ENCODE measurements at regions not wholly inside any gene's neighbourhood (a gene's known extent, or its start where the extent isn't known, plus 50 kb on each side); places are given as distances from the start of the nearest gene placed in this dataset.
"Not testable (repeated sequence)": the region's sequence is repeated elsewhere in the genome, so short reads cannot be mapped to it uniquely, and the experiment has no call there.

DNA sequence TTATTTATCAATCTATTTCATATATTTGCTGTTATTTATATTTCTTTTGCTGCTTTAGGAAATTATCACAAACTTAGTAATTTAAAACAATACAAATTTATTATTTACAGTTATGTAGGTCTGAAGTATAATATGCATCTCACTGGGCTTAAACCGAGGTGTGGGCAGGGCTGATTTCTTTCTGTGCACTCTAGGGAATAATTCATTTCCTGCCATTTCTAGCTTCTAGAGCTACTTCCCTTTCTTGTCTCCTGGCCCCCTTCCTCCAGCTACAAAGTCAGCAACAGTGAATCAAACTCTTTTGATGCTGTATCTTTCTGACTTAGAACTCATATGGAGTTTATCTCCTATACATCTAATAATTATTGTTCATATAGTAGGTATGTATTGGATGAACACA is 303.5 kb upstream of the ARSJ start:
- no peak for DNase-seq (ENCODE audit: extremely low read depth in 1 of 2, low read depth in 1 of 2)

DNA sequence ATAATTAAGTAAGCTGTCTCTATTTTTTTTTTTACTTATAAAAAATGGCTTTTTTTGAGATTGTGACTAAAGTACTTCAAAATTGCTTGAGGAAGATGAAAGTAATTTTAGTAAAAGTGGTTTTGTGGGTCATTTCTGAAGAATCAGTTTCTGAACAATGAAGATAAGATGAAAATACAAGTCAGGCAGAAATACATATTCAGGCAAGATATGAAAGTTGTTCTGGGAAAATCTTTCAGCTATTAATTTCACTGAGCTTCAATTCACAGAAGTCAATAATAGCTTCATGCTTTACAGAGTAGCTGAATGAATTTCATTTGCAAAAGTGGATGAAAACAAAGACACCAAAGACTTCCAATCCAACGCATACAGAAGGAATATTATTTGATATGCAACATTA is 305.2 kb upstream of the ARSJ start:
- no peak for DNase-seq (ENCODE audit: extremely low read depth in 1 of 2, low read depth in 1 of 2)

DNA sequence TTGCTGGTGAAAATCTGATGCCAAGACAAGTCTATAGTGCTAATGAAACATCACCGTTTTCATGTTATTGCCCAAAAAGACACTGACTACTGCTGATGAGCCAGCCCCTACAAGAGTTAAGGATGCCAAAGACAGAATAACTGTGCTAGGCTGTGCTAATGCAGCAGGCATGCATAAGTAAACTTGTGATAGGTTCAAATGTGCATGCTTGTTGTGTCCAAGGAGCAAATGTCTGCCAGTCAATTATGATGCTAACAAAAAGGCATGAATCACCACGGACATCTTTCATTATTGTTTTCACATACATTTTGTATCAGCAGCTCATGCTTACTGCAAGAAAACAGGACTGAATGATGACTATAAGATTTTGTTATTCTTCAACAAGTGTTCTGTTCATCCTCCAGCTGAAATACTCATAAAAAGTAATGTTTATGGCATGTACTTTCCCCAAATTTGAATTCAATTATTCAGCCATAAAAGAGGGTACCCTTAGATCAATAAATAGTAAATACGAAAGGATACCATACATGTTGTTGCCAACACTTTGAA is 306.9 kb upstream of the ARSJ start:
- no peak for DNase-seq (ENCODE audit: extremely low read depth in 1 of 2, low read depth in 1 of 2)

GRCh38 chr4:114287079-114287696 is 307.7 kb upstream of the ARSJ start:
- DNase-seq (ENCODE audit: extremely low read depth in 1 of 2, low read depth in 1 of 2) = no peak

DNA sequence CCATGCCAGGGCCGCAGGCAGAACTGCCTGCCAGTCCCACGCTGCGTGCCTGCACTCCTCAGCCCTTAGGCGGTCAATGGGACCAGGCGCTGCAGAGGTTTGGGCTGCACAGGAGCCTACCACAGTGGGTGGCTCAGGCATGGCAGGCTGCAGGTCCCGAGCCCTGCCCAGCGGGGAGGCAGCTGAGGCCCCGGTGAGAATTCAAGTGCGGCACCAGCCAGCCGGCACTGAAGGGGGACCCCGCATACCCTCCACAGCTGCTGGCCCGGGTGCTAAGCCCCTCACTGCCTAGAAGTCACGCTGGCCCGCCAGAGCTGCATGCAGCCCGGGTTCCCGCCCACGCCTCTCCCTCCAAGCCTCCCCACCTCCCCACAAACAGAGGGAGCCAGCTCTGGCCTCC is 302.5 kb upstream of the UGT8 start:
- no peak for DNase-seq (ENCODE audit: extremely low read depth in 1 of 2, low read depth in 1 of 2)

- no peak for DNase-seq (ENCODE audit: extremely low read depth in 1 of 2, low read depth in 1 of 2)
Measured at GRCh38 chr4:114302472-114302871, 296.1 kb upstream of the UGT8 start.

DNA sequence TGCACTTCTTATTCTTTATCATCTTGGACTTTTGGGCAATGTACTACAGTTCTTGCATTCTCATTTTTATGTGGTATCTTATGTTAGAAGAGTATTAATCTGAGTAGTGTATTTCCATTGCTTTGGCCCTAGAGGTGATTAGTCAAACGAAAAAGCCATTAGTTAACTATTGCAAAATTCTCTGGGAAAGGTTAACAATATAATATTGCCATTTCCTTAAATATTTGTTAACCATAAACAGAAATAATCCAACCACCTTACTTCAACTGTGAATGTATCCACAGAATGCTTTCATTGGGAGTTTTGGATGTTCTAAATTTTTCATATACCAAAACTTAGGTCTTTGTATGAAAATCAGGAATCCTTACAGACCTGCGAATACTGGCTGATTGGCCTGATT is 294.6 kb upstream of the UGT8 start:
- DNase-seq (ENCODE audit: extremely low read depth in 1 of 2, low read depth in 1 of 2) = no peak

DNA sequence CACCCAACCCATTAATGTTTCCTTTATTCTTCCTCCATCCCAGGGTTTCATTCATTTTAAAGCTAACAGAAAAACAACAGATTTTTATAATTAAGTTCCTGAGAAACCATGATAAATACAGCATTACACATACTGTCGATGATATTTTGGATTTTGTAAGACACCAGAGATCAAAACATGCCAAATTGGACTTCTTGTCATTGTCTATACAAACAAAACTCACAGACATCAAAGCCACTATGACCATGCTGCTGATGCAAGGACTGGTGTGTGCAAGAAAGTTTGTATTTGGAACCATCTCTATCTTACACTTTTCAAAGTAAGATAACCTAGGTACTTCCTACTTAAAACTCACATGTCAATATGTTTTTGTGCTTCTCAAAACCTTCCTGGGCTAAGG is 294.0 kb upstream of the UGT8 start:
- DNase-seq (ENCODE audit: extremely low read depth in 1 of 2, low read depth in 1 of 2) = no peak

DNA sequence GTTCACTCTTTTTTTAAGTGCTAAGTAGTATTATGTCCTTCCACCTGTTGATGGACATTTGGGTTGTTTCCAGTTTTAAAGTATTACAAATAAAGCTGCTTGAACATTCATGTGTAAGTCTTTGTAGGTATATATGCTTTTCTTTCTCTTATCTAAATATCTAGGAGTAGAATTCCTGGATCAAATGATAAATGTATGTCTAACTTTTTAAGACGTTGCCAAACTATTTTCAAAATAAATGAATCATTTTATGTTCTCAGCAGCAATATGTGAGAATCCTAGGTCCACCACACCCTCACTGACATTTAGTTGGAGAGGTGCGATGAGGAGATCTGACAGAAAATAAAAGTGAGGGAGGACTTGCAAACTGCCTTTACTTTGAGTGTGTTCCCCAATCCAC is 291.7 kb upstream of the UGT8 start:
- no peak for DNase-seq (ENCODE audit: extremely low read depth in 1 of 2, low read depth in 1 of 2)

DNA sequence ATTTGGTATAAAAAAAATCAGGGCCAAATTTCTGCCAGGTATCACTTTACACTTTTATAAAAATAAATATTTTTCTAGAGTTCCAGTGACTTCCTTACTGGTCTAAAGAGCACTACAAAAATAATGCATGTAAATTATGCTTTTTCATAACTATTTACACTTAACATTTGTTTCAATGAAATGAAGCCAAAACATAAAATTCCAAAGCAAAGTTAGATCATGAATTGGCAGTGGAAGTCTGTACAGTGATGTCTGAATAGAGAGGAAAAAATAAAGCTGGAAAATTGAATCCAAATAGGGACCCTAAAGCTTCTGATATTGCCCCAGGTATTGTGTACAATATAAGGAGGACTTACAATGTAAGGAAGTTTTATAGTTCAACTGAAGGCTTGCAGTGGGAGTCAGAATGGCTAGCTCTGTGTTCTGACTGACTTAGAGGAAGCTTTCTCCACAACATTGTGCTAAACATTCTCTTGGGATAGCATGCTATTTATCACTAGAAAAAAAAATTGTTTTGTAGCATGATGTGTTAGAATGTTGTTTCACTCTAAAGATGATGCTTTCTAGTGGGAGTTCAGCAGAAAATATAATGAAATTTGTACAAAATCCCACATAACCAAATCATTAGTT is 288.2 kb upstream of the UGT8 start:
- no peak for DNase-seq (ENCODE audit: extremely low read depth in 1 of 2, low read depth in 1 of 2)

DNA sequence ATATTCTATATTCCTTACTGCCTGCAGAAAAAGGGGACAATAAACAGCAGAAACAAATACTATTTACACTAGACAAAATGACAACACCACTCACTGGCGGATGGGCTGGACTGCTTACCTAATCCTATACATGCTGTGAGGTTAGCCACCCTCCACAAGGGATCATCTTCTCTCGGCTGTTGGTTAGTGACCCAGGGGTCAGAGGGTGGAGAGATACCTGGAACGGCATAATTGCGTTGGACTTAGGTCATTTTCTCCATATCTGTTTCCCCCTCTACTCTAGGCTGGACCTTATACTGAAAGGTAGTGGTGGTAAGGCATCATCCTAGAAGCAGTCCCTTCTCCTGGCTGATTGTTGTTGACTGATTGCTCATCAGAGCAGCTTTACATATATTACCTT is 286.8 kb upstream of the UGT8 start:
- DNase-seq (ENCODE audit: extremely low read depth in 1 of 2, low read depth in 1 of 2) = no peak

- DNase-seq (ENCODE audit: extremely low read depth in 1 of 2, low read depth in 1 of 2) = no peak
Measured at GRCh38 chr4:114312338-114312737, 286.3 kb upstream of the UGT8 start.

- no peak for DNase-seq (ENCODE audit: extremely low read depth in 1 of 2, low read depth in 1 of 2)
Measured at GRCh38 chr4:114316789-114317188, 281.8 kb upstream of the UGT8 start.

DNA sequence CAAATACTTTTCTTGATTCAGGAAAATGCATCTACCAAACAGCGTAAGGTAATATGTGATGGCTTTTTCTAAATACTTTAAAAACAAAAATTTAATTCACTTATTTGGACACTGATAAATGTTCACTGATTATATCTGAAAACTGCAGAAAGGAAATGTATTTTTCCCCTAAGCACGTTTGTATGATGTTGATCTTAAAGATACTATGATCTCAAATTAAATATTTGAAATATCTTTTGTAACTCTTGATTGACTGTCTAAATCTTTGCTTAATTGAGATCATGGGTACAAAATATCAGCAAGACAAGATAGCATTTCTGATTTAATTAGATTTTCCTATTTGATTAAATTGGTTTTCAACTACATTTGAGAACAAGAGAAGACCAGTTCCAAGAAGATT is 281.0 kb upstream of the UGT8 start:
- DNase-seq (ENCODE audit: extremely low read depth in 1 of 2, low read depth in 1 of 2) = no peak

- DNase-seq (ENCODE audit: extremely low read depth in 1 of 2, low read depth in 1 of 2) = no peak
Measured at GRCh38 chr4:114318309-114318708, 280.3 kb upstream of the UGT8 start.

DNA sequence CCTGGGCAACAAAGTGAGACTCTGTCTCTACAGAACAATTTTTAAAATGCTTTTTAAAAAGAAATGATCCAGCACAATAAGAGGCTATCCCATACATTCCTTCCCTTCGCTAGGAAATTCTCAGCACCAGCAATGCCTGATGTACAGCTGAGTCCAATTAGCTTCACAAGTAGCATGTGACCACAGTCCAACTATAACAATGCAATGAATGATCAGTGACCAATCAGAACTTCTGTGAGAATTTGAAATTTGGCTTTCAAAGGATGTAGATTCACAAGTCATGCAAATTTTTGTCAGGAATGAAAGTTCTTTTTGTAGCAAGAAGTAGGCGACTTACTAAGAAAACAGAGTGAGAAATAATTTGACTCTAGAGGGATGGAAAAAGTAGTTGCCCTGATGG is 278.5 kb upstream of the UGT8 start:
- no peak for DNase-seq (ENCODE audit: extremely low read depth in 1 of 2, low read depth in 1 of 2)

DNA sequence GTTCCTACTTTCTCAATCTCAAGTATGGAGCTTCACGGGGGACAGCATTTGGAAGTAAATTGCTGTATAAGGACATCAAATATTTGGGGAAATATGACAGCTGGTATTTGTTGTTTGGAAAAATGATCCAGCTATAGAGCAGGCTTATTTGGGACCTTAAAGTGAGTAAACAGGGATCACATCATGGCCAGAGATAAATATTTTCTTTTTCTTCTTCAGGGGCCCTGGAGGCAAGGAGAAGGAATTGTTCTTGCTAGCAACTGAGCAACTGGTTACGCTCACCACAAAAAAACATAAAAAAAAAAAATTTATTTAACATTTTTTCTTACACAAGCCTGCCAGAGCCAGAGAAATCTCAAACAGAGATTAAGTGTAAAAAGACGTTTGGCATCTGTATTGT is 277.2 kb upstream of the UGT8 start:
- DNase-seq (ENCODE audit: extremely low read depth in 1 of 2, low read depth in 1 of 2) = no peak

DNA sequence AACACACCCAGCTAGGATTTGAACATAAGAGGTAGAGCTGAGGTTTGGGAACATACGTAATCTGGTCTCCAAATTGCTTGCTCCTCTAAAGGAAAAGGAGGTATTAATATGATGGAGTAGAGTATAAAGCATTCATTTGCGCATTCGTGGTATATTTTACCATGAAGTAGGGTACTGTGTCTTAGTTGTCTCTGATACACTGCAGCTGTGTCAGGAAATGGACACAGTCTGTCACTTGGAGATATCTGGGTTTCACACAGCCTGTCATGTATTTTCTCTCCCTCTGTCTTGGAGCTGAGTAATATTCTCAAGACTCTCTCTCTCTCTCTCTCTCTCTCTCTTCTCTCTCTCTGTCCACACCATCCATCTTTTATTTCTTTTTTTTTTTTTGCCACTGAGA is 274.8 kb upstream of the UGT8 start:
- no peak for DNase-seq (ENCODE audit: extremely low read depth in 1 of 2, low read depth in 1 of 2)

DNA sequence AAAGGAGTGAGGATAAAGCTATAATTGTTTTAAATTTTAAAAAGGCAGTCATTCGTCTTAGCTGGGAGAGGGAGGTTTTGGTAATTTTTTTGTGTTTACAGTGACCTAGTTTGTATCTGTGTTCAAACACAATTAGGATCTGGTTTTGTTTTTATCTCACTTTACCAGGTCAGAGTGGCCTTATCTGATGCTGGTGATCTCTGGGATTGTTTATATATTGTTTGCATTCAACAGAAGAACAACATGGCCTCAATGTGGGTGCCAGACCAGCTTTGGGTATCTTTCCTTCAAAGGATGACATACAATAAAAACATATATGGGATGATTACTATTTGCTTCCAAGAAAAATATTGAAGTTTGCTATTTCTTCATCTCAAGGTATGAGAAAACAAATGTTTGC is 272.2 kb upstream of the UGT8 start:
- no peak for DNase-seq (ENCODE audit: extremely low read depth in 1 of 2, low read depth in 1 of 2)

- DNase-seq (ENCODE audit: extremely low read depth in 1 of 2, low read depth in 1 of 2) = no peak
Measured at GRCh38 chr4:114332119-114332518, 266.5 kb upstream of the UGT8 start.

GRCh38 chr4:114334363-114334762 is 264.2 kb upstream of the UGT8 start:
- DNase-seq (ENCODE audit: extremely low read depth in 1 of 2, low read depth in 1 of 2) = not testable (repeated sequence)

DNA sequence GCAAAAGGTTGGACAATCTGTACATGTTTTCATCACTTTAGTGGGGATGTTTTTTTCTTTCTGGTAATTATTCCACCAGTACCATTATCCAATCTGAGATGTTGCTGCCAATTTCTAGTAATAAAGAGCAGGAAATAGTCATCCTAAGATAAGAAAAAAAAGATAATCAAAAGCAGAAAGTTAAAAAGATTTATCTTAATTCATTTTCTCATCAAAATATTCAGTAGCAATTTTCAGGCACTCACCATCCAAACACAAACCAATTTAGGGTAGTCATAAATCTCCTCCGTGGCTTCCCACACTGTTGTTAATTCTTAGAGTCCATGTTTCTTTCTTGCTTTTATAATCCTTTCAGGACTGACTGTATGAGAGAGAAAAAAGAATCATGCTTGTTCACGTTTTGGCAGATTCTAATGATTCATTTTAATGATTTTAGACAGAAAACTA is 263.7 kb upstream of the UGT8 start:
- no peak for DNase-seq (ENCODE audit: extremely low read depth in 1 of 2, low read depth in 1 of 2)

GRCh38 chr4:114335339-114335738 is 263.3 kb upstream of the UGT8 start:
- DNase-seq (ENCODE audit: extremely low read depth in 1 of 2, low read depth in 1 of 2) = no peak

Measured in stimulated activated CD8-positive, alpha-beta memory T cell treated with anti-CD3 and anti-CD28 coated beads, Interleukin-7, amount 100 ng/mL, for 48 hours (primary cell).